RWPE2 (cell line): ENCODE measurements at regions not wholly inside any gene's neighbourhood (a gene's known extent, or its start where the extent isn't known, plus 50 kb on each side); places are given as distances from the start of the nearest gene placed in this dataset.

Experiments
- ATAC-seq: fragments of 200-7000 bp; cut with Tn5 transposase; 3 replicates; pipeline ENCODE4 v1.9.1; 2021; ENCODE audit warnings: low read depth
- DNase-seq: peaks from one replicate; pipeline ENCODE4 v3.0.0-alpha.2; 2020; ENCODE audit warnings: low spot score
- H3K27ac ChIP-seq: fragments of 450-650 bp; 2 replicates; pipeline ENCODE4 v1.5.1; 2017; ENCODE audit warnings: mild to moderate bottlenecking; ENCODE audit not compliant: poor library complexity, severe bottlenecking
- H3K27me3 ChIP-seq: fragments of 250-450 bp; sonication (Bioruptor Pico); 2 replicates; pipeline ENCODE4 v1.5.1; 2021; ENCODE audit warnings: mild to moderate bottlenecking, moderate library complexity; ENCODE audit not compliant: insufficient read depth, poor library complexity, severe bottlenecking
- H3K36me3 ChIP-seq: fragments of 250-450 bp; sonication (Bioruptor Pico); 2 replicates; pipeline ENCODE4 v1.5.1; 2020; ENCODE audit warnings: low read depth, mild to moderate bottlenecking, moderate library complexity
- H3K4me1 ChIP-seq: fragments of 250-450 bp; sonication (Bioruptor Pico); 2 replicates; pipeline ENCODE4 v1.5.1; 2021; ENCODE audit warnings: mild to moderate bottlenecking, moderate library complexity; ENCODE audit not compliant: insufficient read depth, poor library complexity, severe bottlenecking
- H3K4me3 ChIP-seq: fragments of 250-450 bp; sonication (Bioruptor Pico); 2 replicates; pipeline ENCODE4 v1.5.1; 2021; ENCODE audit warnings: mild to moderate bottlenecking, moderate library complexity; ENCODE audit not compliant: severe bottlenecking
- H3K9me3 ChIP-seq: fragments of 250-450 bp; sonication (Bioruptor Pico); 2 replicates; pipeline ENCODE4 v1.5.1; 2021; ENCODE audit warnings: mild to moderate bottlenecking, moderate library complexity; ENCODE audit not compliant: severe bottlenecking
- TF ChIP-seq, protein P1 (sequence below): fragments of 450-650 bp; IDR thresholded peaks from one replicate; pipeline ENCODE4 v1.5.1; 2017; ENCODE audit warnings: mild to moderate bottlenecking, moderate library complexity; ENCODE audit not compliant: poor library complexity, severe bottlenecking

DNA sequence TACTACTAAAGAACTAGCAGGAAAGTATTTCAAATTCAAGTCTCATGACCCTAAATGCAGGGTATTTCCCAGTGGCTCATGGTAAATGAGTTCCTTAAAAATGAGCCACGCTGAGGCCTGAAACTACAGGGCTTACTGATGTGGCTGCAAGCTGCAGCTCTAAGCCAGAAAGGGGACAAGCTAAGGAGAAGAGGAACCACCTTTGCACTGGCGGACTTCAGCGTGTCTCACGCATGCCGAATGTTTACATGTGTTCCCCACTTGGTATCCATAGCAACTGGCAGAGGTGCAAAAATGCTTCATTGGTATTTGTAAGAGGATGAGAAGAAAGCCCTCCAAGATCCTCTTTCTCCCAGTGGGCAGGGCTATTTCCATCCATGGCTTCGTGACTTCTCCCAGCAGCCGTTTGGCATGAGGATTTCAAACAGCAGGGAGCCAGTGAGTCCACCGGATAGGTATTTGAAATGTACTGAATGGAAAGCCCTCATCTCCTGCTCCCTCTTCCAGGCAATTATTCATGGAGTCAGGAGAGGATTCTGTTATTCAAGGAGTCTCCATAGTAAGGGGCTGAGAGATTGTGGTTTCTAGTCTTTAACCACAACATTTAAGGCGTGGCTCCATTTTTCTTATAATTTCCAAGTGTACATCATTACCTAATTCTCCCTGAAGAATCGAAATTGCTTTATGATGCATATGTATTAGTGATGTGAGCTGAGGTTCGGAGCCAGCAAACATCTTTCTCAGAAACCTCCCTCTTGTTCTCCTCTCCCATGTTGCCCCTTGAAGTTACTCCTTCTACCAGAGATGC, 55.3 kb upstream of the CD44 start:
- Histone ChIP-seq H3K36me3 (no peaks in the 10 kb centered on the region), H3K4me3 (no peak overlapping the region), H3K4me1 (peaks cover 33% of the 10 kb centered on the region), H3K27me3 (no peaks in the 10 kb centered on the region), H3K9me3 (no peaks in the 10 kb centered on the region), H3K27ac (peak overlapping the region; percentile 86)
- DNase-seq (no peak), ATAC-seq (peak; percentile 61)
- TF ChIP-seq, protein P1, sequence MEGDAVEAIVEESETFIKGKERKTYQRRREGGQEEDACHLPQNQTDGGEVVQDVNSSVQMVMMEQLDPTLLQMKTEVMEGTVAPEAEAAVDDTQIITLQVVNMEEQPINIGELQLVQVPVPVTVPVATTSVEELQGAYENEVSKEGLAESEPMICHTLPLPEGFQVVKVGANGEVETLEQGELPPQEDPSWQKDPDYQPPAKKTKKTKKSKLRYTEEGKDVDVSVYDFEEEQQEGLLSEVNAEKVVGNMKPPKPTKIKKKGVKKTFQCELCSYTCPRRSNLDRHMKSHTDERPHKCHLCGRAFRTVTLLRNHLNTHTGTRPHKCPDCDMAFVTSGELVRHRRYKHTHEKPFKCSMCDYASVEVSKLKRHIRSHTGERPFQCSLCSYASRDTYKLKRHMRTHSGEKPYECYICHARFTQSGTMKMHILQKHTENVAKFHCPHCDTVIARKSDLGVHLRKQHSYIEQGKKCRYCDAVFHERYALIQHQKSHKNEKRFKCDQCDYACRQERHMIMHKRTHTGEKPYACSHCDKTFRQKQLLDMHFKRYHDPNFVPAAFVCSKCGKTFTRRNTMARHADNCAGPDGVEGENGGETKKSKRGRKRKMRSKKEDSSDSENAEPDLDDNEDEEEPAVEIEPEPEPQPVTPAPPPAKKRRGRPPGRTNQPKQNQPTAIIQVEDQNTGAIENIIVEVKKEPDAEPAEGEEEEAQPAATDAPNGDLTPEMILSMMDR: no peak

DNA sequence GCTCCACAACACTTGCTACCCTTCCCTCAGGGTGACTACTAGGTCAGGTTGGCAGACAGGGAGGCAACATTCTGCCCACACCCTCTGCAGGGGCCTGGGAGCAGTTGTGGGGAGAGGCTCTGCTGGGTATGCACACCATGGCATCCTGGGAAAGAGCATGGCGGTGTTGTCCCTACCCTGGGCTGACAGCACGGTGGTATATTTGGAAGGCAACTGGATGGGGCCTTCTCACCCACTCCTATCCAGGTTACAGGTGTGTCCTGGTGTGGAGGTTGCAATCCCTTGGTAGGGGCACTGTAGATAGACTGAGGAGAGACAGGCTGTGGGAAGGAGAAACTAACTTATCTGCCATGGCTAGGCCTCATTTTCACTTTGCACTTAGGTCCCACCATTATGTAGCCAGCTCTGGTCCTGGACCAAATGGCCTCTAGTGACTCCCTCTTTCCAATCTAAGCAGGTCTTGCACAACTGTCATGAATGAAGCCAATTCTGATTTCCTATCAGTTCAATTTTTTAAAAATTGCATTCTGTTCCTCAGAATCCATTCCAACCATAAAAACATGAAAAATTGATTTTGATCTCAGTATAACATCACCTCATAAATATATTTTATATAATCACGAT, 54.0 kb upstream of the CD44 start:
- TF ChIP-seq, protein P1: no peak
- Histone ChIP-seq H3K9me3 (no peaks in the 10 kb centered on the region), H3K27ac (peak overlapping the region; percentile 86), H3K4me1 (peaks cover 36% of the 10 kb centered on the region), H3K4me3 (no peak overlapping the region), H3K36me3 (no peaks in the 10 kb centered on the region), H3K27me3 (no peaks in the 10 kb centered on the region)
- DNase-seq: no peak
- ATAC-seq: no peak

DNA sequence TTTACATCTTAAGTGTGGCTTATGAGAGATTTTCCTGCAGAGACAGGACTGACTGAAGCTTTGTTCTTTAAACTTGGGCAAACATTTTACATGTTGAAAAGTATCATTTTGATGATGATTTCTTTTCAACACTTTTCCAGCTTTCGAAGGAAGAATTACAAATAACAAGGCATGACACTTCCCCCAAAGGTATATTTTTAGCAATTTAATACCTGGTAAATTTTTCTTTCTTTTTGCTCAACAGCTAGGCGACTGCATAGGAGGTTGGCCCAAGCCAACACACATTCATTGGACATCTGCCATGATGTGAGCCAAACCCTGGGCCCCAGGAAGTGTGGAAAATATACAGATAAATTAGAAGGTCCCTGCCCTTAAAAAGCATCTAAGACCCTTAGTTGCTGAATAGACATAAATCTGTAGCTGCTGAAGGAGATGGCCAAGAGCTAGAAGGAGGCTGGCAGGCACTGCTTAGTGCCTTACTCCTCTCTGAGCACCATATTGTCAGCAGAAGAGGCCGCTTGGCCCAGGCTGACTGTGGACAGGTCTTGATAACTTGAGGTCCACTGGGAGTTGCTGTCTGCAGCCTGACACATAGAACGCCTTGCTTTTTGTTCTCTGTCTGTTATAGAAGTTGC, 53.3 kb upstream of the CD44 start:
- no peaks in the 10 kb centered on the region for H3K9me3 ChIP-seq
- no peaks in the 10 kb centered on the region for H3K36me3 ChIP-seq
- no peaks in the 10 kb centered on the region for H3K27me3 ChIP-seq
- no peak for ATAC-seq
- TF ChIP-seq, protein P1: no peak
- no peak for DNase-seq
- H3K27ac ChIP-seq: no peak overlapping the region
- peaks cover 36% of the 10 kb centered on the region for H3K4me1 ChIP-seq
- H3K4me3 ChIP-seq: no peak overlapping the region

DNA sequence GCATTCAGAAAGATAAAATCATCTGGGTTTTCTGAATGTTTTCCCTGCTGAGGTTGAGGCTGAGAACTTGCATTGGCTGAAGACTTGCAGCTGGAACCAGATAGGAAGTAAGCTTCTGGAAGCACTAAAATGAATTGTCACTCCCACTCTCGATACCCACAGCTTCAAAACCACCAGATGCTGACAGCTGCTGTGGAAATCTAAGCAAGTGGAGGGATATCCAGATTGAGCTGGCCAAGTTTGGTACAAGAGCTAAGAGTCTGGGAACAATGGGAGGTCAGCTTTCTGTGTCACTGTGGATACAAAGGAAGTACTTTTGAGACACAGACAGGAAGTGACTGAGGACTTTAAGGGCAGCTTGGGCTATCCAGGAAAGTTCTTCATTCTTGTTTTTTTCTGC, 51.3 kb upstream of the CD44 start:
- no peak for DNase-seq
- Histone ChIP-seq H3K9me3 (no peaks in the 10 kb centered on the region), H3K27ac (no peak overlapping the region), H3K4me1 (peaks cover 25% of the 10 kb centered on the region), H3K27me3 (no peaks in the 10 kb centered on the region), H3K36me3 (no peaks in the 10 kb centered on the region), H3K4me3 (no peak overlapping the region)
- ATAC-seq: no peak
- TF ChIP-seq, protein P1: no peak

DNA sequence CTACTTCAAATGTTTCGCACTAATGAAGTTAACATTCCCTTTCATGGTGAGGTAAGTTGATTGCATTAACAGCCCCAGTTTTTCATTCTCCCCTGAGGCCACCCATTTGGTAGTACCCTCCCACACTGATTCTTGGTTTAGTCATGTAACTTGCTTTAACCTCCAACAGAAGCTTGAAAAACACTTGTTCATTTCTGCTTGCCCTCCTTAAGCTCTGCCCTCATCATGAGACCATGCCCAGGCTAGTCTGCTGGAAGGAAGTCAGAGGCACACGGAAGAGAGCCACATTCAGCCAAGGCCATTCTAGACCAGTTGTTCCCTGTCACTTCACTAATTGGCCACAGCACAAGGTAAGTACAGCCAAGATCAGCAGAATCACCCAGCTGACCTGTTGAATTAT, 50.7 kb upstream of the CD44 start:
- H3K36me3 ChIP-seq: no peaks in the 10 kb centered on the region
- H3K9me3 ChIP-seq: no peaks in the 10 kb centered on the region
- DNase-seq (no peak), ATAC-seq (no peak)
- TF ChIP-seq, protein P1: no peak
- H3K4me3 ChIP-seq: no peak overlapping the region
- peak overlapping the region; percentile 13 for H3K27ac ChIP-seq
- no peaks in the 10 kb centered on the region for H3K27me3 ChIP-seq
- H3K4me1 ChIP-seq: peaks cover 20% of the 10 kb centered on the region
